ENCODE measurements at regions not wholly inside any gene's neighbourhood (a gene's known extent, or its start where the extent isn't known, plus 50 kb on each side); places are given as distances from the start of the nearest gene placed in this dataset.

DNA sequence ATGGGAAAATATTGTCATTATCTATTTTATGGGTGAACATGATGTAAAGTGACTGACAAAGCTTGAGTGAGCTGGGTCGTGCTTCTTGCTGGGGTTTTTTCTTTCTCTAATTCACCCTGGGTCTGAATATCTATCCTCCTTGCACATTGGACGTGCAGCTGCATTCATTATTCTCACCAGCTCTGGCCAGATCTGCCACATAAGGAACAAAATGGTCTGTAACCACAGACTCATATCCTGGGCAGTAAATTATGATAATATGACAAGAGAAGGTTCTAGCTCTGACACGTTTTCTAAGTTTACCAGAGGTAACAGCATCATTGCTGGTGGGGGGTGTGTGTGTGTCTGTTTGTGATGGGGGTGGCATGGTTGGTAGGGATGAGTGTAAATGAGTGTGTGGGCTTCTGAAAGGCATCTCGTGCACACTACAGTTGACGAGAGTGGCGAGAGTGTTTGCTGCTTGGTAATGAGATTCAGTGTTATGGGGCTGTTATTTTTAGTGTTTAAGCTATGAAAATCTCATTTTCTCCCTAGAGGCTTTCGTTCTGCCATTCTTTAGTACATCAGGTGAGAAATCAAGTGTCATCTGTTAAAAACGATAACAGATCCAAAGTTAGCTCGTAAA lies 418.4 kb downstream of the PDCD6IP start:
- TF ChIP-seq CTCF (IDR thresholded peaks at IDR 0.05; ENCODE audit: low read depth, low read length): no peak
- TF ChIP-seq POLR2A (IDR thresholded peaks at IDR 0.05; ENCODE audit: extremely low read depth, insufficient read length): no peak
